ENCODE measurements at regions not wholly inside any gene's neighbourhood (a gene's known extent, or its start where the extent isn't known, plus 50 kb on each side); places are given as distances from the start of the nearest gene placed in this dataset.

DNA sequence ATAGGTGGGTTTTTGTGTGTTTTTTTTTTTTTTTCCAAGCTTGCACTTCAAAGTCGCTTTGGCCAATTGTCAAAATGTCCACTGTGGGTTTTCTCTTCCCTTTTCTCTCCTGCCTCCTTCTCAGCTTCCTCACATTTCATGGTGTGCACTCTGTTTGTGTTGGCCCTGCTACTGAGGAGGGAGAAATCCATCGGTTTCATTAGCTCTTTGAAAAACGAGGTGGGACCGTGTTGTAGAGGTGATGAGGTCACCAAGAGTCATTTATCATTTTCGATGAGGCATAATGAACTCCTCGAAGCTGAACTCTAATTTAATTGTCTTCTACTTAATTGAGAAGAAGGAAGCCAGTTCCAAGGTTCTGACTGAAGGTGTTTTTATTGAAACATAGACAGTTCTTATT lies 174.4 kb upstream of the TOX3 start:
- H4K20me1 ChIP-seq (ENCODE audit: insufficient read depth): no peaks in the 10 kb centered on the region
- ChIA-PET CTCF (no interaction called here), POLR2A (ENCODE audit: unreplicated experiment) (no interaction called here)
- no peaks in the 10 kb centered on the region for H3K9me2 ChIP-seq (ENCODE audit: insufficient read depth)
- H3K4me1 ChIP-seq (replicated peaks; ENCODE audit: insufficient read depth): no peaks in the 10 kb centered on the region
- H3K4me3 ChIP-seq: no peak overlapping the region
- H3K27ac ChIP-seq: no peak overlapping the region
- no peaks in the 10 kb centered on the region for H3F3A ChIP-seq (ENCODE audit: insufficient read depth, low read depth)
- TF ChIP-seq, protein P1, sequence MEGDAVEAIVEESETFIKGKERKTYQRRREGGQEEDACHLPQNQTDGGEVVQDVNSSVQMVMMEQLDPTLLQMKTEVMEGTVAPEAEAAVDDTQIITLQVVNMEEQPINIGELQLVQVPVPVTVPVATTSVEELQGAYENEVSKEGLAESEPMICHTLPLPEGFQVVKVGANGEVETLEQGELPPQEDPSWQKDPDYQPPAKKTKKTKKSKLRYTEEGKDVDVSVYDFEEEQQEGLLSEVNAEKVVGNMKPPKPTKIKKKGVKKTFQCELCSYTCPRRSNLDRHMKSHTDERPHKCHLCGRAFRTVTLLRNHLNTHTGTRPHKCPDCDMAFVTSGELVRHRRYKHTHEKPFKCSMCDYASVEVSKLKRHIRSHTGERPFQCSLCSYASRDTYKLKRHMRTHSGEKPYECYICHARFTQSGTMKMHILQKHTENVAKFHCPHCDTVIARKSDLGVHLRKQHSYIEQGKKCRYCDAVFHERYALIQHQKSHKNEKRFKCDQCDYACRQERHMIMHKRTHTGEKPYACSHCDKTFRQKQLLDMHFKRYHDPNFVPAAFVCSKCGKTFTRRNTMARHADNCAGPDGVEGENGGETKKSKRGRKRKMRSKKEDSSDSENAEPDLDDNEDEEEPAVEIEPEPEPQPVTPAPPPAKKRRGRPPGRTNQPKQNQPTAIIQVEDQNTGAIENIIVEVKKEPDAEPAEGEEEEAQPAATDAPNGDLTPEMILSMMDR (conservative IDR thresholded peaks at IDR 0.05): no peak
- no peak for TF ChIP-seq EZH2 (IDR thresholded peaks at IDR 0.05; ENCODE audit: low read depth)
- H2AFZ ChIP-seq: no peak overlapping the region
- no peak overlapping the region for H3K4me2 ChIP-seq
- no peaks in the 10 kb centered on the region for H3K79me2 ChIP-seq (ENCODE audit: low read depth)
- BruUV-seq (replicated peaks): no TSS peak
- no peaks in the 10 kb centered on the region for H3K9me3 ChIP-seq (ENCODE audit: insufficient read depth, low read depth)
- intact Hi-C loops (cut with micrococcal nuclease; ENCODE audit: unreplicated experiment): no loop called here
- no peaks in the 10 kb centered on the region for H3K36me3 ChIP-seq (ENCODE audit: low read depth)
- DNase-seq: no peak
- peaks cover 5% of the 10 kb centered on the region for H3K27me3 ChIP-seq (ENCODE audit: insufficient read depth, low read depth)

DNA sequence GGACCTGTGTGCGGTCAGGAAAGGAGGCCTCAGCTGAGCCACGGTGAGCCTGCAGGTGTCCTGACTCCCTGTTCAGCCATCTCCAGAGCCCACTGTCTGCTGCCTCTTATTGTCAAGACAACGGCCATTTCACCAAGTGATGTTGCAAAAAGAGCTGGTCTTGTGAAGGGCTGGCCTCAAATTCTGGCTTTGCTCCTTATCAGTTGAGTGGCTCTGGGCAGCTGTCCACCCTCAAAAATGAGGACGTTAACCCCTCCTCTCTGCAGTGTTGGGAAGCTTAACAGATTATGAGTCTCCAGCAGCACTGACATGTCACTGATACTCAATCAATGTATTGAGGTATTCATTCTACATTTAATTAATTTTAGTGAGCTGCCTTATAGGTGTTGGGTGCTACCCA lies 171.1 kb upstream of the TOX3 start:
- Histone ChIP-seq H3K4me2 (no peak overlapping the region), H3F3A (ENCODE audit: insufficient read depth, low read depth) (no peaks in the 10 kb centered on the region), H3K27me3 (ENCODE audit: insufficient read depth, low read depth) (peaks cover 36% of the 10 kb centered on the region), H3K4me1 (replicated peaks; ENCODE audit: insufficient read depth) (no peaks in the 10 kb centered on the region), H3K9me3 (ENCODE audit: insufficient read depth, low read depth) (no peaks in the 10 kb centered on the region), H3K4me3 (no peak overlapping the region), H3K79me2 (ENCODE audit: low read depth) (no peaks in the 10 kb centered on the region), H4K20me1 (ENCODE audit: insufficient read depth) (no peaks in the 10 kb centered on the region), H3K36me3 (ENCODE audit: low read depth) (no peaks in the 10 kb centered on the region), H3K9me2 (ENCODE audit: insufficient read depth) (no peaks in the 10 kb centered on the region), H2AFZ (no peak overlapping the region), H3K27ac (no peak overlapping the region)
- no peak for TF ChIP-seq EZH2 (IDR thresholded peaks at IDR 0.05; ENCODE audit: low read depth)
- TF ChIP-seq, protein P1 (conservative IDR thresholded peaks at IDR 0.05): no peak
- ChIA-PET CTCF (no interaction called here), POLR2A (ENCODE audit: unreplicated experiment) (no interaction called here)
- intact Hi-C loops (cut with micrococcal nuclease; ENCODE audit: unreplicated experiment): no loop called here
- BruUV-seq (replicated peaks): no TSS peak
- no peak for DNase-seq

DNA sequence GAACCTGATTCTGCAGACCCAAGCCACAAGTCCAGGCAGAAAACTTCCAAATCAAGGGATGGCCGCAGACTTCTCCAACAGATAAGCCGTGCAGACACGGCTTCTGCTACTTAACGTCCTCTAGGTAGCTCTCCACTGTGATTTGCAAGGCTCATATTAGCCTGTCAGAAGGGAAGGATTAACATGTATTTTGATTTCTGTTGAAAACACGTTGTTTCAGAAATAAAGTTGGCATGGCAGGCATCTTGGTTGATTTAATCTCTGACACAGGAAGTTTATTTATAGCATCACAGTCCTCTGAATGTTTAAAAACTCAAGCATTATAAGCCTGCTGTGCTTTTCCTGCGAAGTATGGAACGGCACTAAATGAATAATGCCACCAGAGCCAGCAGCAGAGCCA lies 166.8 kb upstream of the TOX3 start:
- Histone ChIP-seq H3K36me3 (ENCODE audit: low read depth) (no peaks in the 10 kb centered on the region), H3K4me3 (no peak overlapping the region), H3K27ac (no peak overlapping the region), H3F3A (ENCODE audit: insufficient read depth, low read depth) (no peaks in the 10 kb centered on the region), H3K79me2 (ENCODE audit: low read depth) (no peaks in the 10 kb centered on the region), H3K4me1 (replicated peaks; ENCODE audit: insufficient read depth) (no peaks in the 10 kb centered on the region), H3K4me2 (no peak overlapping the region), H3K27me3 (ENCODE audit: insufficient read depth, low read depth) (peaks cover 47% of the 10 kb centered on the region), H2AFZ (no peak overlapping the region), H3K9me2 (ENCODE audit: insufficient read depth) (no peaks in the 10 kb centered on the region), H4K20me1 (ENCODE audit: insufficient read depth) (no peaks in the 10 kb centered on the region), H3K9me3 (ENCODE audit: insufficient read depth, low read depth) (no peaks in the 10 kb centered on the region)
- TF ChIP-seq, protein P1 (conservative IDR thresholded peaks at IDR 0.05): no peak
- no peak for TF ChIP-seq EZH2 (IDR thresholded peaks at IDR 0.05; ENCODE audit: low read depth)
- intact Hi-C loops (cut with micrococcal nuclease; ENCODE audit: unreplicated experiment): no loop called here
- BruUV-seq (replicated peaks): no TSS peak
- no peak for DNase-seq
- ChIA-PET POLR2A (ENCODE audit: unreplicated experiment) (no interaction called here), CTCF (no interaction called here)

Data from PC-9 (cell line).